Muscle layer of colon (tissue), 2 donors: ENCODE measurements at regions not wholly inside any gene's neighbourhood (a gene's known extent, or its start where the extent isn't known, plus 50 kb on each side); places are given as distances from the start of the nearest gene placed in this dataset.

Source experiments
- H3K27ac ChIP-seq: one replicate; pipeline ENCODE4 v1.7.0; 2013; ENCODE audit warnings: low read depth, mild to moderate bottlenecking, low read length, moderate library complexity
- H3K27me3 ChIP-seq, 2 donors: one replicate each; pipeline ENCODE4 v1.7.0; 2013; ENCODE audit warnings: low read length in 2 of 2, mild to moderate bottlenecking in 2 of 2; ENCODE audit not compliant: insufficient read depth in 2 of 2, control insufficient read depth in 1 of 2
- H3K36me3 ChIP-seq: one replicate; pipeline ENCODE4 v1.7.0; 2013; ENCODE audit warnings: mild to moderate bottlenecking, low read length; ENCODE audit not compliant: insufficient read depth
- H3K4me1 ChIP-seq: one replicate; pipeline ENCODE4 v1.7.0; 2013; ENCODE audit warnings: mild to moderate bottlenecking, low read length; ENCODE audit not compliant: insufficient read depth
- H3K4me3 ChIP-seq, 2 donors: one replicate each; pipeline ENCODE4 v1.7.0; 2013; ENCODE audit warnings: low read length in 2 of 2, low read depth in 1 of 2, mild to moderate bottlenecking in 1 of 2, moderate library complexity in 1 of 2
- H3K9ac ChIP-seq: one replicate; pipeline ENCODE4 v1.7.0; 2013; ENCODE audit warnings: low read length
- H3K9me3 ChIP-seq: one replicate; pipeline ENCODE4 v1.7.0; 2013; ENCODE audit warnings: mild to moderate bottlenecking, low read length
- donor health status: abdominal sarcoma.
- donor health status: Adenocarcinoma of cecum.

DNA sequence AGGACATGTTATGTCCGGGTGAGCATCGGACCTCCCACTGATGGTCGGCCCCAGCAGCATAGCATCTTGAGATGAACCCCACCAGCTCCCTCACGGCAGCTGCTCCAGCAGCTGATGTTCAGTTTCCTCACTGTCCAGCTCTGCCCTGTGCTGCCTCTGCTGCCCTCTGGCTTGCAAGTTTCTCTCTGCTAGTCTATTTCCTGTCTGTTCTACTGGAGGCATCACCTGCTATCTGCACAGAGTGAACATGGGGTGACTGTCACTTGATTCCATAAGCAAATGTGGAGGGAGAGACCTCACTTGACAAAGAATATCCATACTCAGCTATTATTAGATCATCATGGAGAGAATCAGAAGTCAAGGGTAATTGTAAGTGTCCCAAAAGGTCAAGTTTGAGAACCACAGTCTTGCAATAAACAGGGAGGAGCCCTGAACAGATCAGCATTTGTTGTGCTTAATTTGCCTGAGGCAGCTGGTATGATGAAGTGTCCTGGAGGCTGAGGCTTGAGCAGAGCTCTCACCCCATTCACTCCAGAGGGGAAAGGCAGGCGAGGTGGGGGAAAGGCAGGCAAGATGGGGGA is 702.8 kb downstream of the SEMA5A start:
- H3K9me3 ChIP-seq = no peaks in the 10 kb centered on the region
- no peaks in the 10 kb centered on the region for H3K36me3 ChIP-seq
- H3K27ac ChIP-seq = no peak overlapping the region
- H3K4me3 ChIP-seq = no peak overlapping the region
- no peaks in the 10 kb centered on the region for H3K27me3 ChIP-seq
- no peak overlapping the region for H3K9ac ChIP-seq
- H3K4me1 ChIP-seq = no peaks in the 10 kb centered on the region

DNA sequence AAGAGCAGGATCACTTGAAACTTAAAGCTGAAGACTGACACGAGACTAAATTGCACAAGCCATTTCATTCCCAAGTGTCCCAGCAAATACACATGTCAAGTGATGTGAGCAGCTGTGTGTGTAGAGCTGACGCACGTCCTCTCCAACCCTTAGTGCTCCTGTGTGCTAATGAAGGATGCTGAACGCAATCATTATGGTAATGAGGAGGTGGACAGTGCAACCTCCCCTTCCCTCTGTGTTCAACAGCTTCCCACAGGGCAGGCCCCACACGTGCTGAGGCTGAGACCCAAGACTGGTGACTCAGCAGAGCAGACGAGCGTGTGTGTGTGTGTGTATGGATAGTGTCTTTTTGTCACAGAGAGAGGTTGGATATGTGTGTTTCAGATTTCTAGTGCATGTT is 702.1 kb downstream of the SEMA5A start:
- no peaks in the 10 kb centered on the region for H3K4me1 ChIP-seq
- no peaks in the 10 kb centered on the region for H3K9me3 ChIP-seq
- no peak overlapping the region for H3K4me3 ChIP-seq
- no peaks in the 10 kb centered on the region for H3K27me3 ChIP-seq
- no peak overlapping the region for H3K9ac ChIP-seq
- H3K27ac ChIP-seq = no peak overlapping the region
- no peaks in the 10 kb centered on the region for H3K36me3 ChIP-seq

DNA sequence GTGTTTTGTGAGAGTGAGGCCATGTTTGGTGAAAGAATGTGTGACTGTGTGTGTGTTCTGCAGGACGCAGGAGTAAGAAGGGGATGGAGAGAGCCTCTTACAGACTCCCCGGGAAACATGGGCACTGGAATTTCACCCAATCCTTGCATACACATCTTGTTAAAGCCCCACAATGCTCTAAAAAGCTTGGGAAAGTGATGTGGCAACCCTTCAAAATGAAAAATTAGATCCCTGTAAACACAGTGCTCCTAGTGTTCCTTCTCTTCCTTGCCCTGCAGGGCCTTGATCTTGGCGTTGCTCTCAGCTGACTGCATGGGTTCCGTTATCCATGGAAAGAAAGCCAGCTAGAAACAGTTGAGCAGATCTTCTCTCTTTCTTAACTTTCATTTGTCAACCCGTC is 701.7 kb downstream of the SEMA5A start:
- H3K4me1 ChIP-seq = no peaks in the 10 kb centered on the region
- H3K9ac ChIP-seq = no peak overlapping the region
- H3K27ac ChIP-seq = no peak overlapping the region
- no peaks in the 10 kb centered on the region for H3K9me3 ChIP-seq
- no peak overlapping the region for H3K4me3 ChIP-seq
- no peaks in the 10 kb centered on the region for H3K27me3 ChIP-seq
- H3K36me3 ChIP-seq = no peaks in the 10 kb centered on the region

DNA sequence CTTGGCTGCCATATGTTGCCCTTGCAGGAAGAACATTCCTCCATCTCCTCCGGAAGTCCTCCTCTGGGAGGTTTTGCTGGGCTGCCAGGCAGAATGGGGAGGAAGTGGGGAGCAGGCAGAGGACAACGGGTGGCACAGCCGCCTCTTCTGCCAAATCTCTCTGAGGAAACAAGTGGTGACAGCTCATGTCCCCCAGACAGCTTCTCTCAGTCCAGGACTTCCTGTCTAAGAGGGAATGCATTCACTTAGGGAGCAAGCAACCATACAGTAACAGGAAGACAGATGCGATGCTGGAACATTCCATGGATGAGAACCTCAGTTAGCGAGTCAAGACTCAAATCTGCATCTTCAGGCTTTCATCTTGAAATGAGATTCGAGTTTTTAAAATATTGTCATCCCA is 701.0 kb downstream of the SEMA5A start:
- H3K36me3 ChIP-seq = no peaks in the 10 kb centered on the region
- no peak overlapping the region for H3K9ac ChIP-seq
- no peaks in the 10 kb centered on the region for H3K27me3 ChIP-seq
- no peak overlapping the region for H3K4me3 ChIP-seq
- H3K9me3 ChIP-seq = no peaks in the 10 kb centered on the region
- H3K4me1 ChIP-seq = no peaks in the 10 kb centered on the region
- H3K27ac ChIP-seq = no peak overlapping the region

GRCh38 chr5:8845296-8845695 is 700.6 kb downstream of the SEMA5A start:
- no peaks in the 10 kb centered on the region for H3K36me3 ChIP-seq
- no peaks in the 10 kb centered on the region for H3K27me3 ChIP-seq
- no peaks in the 10 kb centered on the region for H3K4me1 ChIP-seq
- no peaks in the 10 kb centered on the region for H3K9me3 ChIP-seq
- H3K9ac ChIP-seq = no peak overlapping the region
- H3K4me3 ChIP-seq = no peak overlapping the region
- H3K27ac ChIP-seq = no peak overlapping the region

DNA sequence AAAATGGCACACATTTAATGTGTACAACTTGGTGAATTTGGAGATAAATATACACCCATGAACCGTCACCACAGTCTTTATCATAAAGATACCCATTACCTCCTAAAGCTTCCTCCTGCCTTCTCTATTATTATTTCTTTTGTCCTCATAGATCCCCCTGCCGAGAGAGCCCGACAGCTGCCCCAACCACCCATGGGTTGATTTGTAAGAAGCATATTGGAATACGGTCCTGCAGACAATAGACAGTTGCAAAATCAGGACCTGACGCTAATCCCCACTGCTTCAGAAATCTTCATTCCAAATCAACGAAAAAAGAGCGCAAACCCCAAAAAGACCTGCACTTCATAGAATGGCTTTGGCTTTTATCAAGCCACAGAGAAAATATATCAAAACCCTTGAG is 697.5 kb downstream of the SEMA5A start:
- Histone ChIP-seq H3K27ac (no peak overlapping the region), H3K9ac (no peak overlapping the region), H3K36me3 (no peaks in the 10 kb centered on the region), H3K9me3 (no peaks in the 10 kb centered on the region), H3K4me3 (no peak overlapping the region), H3K4me1 (no peaks in the 10 kb centered on the region), H3K27me3 (no peaks in the 10 kb centered on the region)

DNA sequence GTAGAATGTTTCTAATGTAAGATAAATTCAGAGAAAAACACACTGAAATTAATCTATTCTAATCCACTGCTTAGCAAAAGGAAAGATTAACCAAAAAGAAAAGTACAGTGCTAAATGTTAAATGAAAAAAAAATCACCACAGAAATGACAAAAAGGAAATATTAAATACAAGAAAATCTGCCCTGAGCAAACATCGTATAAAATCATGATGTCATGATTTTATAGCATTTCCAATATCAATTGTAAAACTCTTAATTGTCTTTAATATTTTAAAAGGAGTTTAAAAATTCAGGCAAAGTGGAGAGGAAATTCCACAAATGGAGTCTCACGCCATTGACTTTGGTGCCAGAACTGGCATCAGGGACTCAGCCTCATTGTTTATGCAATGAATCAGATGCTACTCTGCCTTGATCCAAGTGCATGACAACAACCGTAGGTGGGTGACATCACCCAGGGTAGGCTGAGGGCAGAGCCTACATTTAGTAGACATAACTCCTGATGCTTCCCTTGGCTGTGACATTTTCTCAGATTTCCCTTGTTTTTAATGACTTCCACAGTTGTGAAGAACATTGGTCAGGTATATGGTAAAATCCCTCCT is 696.8 kb downstream of the SEMA5A start:
- Histone ChIP-seq H3K27ac (no peak overlapping the region), H3K27me3 (no peaks in the 10 kb centered on the region), H3K36me3 (no peaks in the 10 kb centered on the region), H3K9ac (no peak overlapping the region), H3K4me1 (no peaks in the 10 kb centered on the region), H3K9me3 (no peaks in the 10 kb centered on the region), H3K4me3 (no peak overlapping the region)

DNA sequence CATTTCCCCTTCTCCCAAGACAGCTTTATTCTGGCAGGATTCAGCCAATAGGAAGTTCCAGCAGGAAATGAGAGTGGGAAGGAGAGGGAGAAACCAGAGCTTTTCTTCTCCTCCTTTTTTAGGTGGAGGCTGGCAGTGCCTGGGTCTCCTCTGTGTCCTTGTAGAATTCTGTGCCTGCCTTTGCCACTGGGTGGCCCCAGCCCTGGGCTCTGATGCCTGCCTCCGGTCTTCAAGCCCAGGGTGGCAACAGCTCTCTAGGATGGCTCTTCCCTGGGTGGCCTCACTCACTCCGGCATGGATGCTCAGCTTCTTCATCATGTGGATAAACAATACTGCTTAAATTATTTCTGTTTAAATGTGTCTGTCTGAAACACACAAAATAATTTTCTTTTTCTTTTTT is 694.8 kb downstream of the SEMA5A start:
- Histone ChIP-seq H3K27me3 (no peaks in the 10 kb centered on the region), H3K36me3 (no peaks in the 10 kb centered on the region), H3K27ac (no peak overlapping the region), H3K4me3 (no peak overlapping the region), H3K9me3 (no peaks in the 10 kb centered on the region), H3K9ac (no peak overlapping the region), H3K4me1 (no peaks in the 10 kb centered on the region)

GRCh38 chr5:8857051-8857450 is 688.8 kb downstream of the SEMA5A start:
- Histone ChIP-seq H3K9ac (no peak overlapping the region), H3K36me3 (no peaks in the 10 kb centered on the region), H3K4me1 (no peaks in the 10 kb centered on the region), H3K27ac (no peak overlapping the region), H3K4me3 (no peak overlapping the region), H3K9me3 (no peaks in the 10 kb centered on the region), H3K27me3 (no peaks in the 10 kb centered on the region)

DNA sequence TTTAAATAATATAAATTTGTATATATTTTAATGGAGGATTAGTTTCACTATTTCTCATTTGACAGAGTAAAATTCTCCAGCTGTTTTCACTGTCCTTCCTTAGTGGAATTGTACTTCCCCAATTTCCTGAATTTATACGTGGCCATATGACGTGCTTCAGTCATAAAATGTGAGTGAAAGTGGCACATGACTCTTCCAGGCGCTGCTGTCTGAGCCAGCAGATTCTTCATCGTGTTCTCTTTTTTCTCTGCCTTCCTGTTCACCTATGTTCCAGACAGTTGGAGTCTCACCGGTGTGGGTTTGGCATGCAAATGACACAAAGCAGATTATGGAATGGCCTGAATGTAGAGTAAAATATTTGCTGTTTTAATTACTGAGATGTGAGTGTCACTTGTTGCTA is 684.1 kb downstream of the SEMA5A start:
- no peaks in the 10 kb centered on the region for H3K36me3 ChIP-seq
- no peak overlapping the region for H3K9ac ChIP-seq
- no peaks in the 10 kb centered on the region for H3K4me1 ChIP-seq
- no peak overlapping the region for H3K4me3 ChIP-seq
- H3K27me3 ChIP-seq = no peaks in the 10 kb centered on the region
- no peaks in the 10 kb centered on the region for H3K9me3 ChIP-seq
- H3K27ac ChIP-seq = no peak overlapping the region

DNA sequence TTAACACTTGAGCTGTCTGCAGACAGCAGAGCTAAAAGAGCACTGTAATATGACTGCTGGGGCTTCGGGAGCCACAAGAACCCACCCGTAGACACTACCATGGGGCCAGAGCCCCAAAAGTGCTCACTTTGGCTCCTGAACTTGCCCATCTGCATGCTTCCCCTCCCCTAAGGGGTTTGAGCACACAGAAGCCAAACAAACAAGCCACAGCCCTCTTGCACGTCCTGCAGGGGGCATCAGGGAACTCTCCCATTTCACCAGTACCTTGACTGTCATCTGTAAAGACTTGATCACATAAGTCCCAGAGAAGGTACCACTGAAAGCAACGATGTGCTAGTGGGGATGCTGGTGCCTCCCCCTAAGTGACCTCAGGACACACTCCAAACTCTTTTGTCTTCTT is 681.8 kb downstream of the SEMA5A start:
- Histone ChIP-seq H3K27me3 (no peaks in the 10 kb centered on the region), H3K36me3 (no peaks in the 10 kb centered on the region), H3K4me1 (no peaks in the 10 kb centered on the region), H3K9ac (no peak overlapping the region), H3K4me3 (no peak overlapping the region), H3K27ac (no peak overlapping the region), H3K9me3 (no peaks in the 10 kb centered on the region)

- no peaks in the 10 kb centered on the region for H3K9me3 ChIP-seq
- no peaks in the 10 kb centered on the region for H3K36me3 ChIP-seq
- H3K4me1 ChIP-seq = no peaks in the 10 kb centered on the region
- H3K9ac ChIP-seq = no peak overlapping the region
- H3K4me3 ChIP-seq = no peak overlapping the region
- H3K27ac ChIP-seq = no peak overlapping the region
- no peaks in the 10 kb centered on the region for H3K27me3 ChIP-seq
These were observed 680.6 kb downstream of the SEMA5A start for GRCh38 chr5:8865266-8865665.
